ENCODE measurements at regions not wholly inside any gene's neighbourhood (a gene's known extent, or its start where the extent isn't known, plus 50 kb on each side); places are given as distances from the start of the nearest gene placed in this dataset.

GRCh38 chr18:55840601-55841170, 252.7 kb upstream of the TCF4 start:
- DNase-seq: no peak

DNA sequence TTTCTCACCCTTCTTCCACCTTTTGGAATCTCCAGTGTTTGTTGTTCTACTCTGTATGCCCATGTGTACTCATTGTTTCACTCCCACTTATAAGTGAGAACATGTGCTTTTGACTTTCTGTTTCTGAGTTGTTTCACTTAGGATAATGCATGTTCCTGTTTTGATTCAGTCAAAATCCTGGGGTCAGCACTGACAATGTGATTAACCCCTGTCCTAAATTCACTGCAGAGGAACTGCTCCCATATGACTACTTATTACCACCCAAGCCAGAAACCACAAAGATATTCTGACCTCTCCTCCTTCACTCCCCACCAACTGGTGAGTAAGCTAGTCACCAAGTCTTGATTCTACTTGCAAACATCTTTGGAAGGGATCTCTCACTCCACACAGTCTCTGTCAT, 251.4 kb upstream of the TCF4 start:
- DNase-seq: no peak

DNA sequence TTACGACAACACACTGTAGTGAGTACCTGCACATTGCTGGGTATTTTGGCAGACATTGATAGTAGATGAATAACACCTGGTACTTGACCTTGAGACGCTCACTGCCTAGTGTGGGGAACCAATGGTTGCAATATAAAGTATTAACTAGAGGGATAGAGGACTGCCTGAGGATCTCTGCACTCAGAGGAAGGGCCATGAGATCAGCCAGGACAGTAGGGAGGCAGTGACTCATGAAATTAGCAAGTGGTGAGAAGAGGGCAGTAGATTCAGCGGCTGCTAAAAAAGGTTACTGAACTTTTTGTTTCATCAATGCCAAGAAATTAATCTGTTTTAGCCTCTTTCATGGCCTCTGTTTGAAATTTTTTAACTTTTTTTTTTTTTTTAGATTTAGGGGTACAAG, 250.8 kb upstream of the TCF4 start:
- no peak for DNase-seq

GRCh38 chr18:55838319-55838718, 250.3 kb upstream of the TCF4 start:
- no peak for DNase-seq

DNA sequence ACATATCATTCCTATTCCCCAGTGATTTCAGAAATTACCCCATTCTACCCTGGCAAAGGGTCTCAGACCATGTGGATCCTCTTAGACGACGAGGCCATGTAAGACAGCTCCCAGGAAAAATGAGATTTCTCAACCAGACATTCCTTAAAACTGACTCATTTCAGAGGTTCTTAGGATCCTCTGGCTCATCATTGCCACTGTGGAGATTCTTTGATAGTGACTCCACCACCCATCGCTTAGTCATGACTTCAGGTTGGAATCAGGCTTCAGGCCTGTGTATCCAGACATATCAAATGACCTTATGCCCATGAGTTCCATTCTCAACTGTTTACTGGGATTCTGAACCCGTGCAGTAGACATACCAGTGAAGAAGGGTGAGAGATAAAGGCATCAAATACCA, 245.6 kb upstream of the TCF4 start:
- DNase-seq: no peak

- DNase-seq: no peak
Measured at GRCh38 chr18:55830544-55830943, 242.6 kb upstream of the TCF4 start.

DNA sequence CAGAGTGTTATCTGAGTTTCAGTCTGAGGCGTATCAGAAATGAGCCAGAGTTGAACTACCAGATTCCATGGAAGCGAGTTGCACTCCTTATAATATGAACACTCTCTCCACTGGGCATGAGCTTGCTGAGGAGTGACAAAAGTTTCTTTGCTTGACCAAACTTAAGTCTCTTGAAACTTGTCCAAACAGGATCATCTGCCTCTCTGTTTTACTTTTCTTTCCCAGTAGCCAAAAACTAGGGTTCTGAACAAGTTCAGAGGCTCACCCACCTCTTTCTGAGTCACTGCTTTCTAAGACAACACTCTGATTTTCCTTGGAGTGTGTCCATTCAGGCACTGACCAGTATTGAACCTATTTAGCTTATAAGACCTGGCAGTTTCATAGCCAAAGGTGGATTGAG, 233.2 kb upstream of the TCF4 start:
- no peak for DNase-seq

- no peak for DNase-seq
Measured at GRCh38 chr18:55819448-55819847, 231.5 kb upstream of the TCF4 start.

- no peak for DNase-seq
Measured at GRCh38 chr18:55818284-55818683, 230.3 kb upstream of the TCF4 start.

- DNase-seq: no peak
Measured at GRCh38 chr18:55811925-55812324, 223.9 kb upstream of the TCF4 start.

DNA sequence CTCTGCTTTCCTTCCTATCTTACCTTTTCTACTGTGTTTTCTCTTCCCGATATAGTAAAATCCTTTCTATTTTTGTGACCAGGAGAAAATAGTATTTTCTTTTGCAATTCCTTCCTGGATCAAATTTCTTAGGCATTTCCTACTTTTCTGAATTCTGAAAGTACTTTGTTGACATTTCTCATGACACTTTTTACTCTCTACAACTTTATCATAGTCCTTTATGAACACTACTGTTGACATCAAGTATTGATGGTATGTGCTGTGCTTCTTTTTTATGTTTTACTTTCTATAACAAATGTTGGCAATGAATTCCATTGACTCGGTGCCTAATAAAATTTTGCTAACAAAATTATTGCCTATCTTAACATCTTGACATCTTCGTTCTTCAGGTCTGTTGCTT, 217.7 kb upstream of the TCF4 start:
- no peak for DNase-seq

DNA sequence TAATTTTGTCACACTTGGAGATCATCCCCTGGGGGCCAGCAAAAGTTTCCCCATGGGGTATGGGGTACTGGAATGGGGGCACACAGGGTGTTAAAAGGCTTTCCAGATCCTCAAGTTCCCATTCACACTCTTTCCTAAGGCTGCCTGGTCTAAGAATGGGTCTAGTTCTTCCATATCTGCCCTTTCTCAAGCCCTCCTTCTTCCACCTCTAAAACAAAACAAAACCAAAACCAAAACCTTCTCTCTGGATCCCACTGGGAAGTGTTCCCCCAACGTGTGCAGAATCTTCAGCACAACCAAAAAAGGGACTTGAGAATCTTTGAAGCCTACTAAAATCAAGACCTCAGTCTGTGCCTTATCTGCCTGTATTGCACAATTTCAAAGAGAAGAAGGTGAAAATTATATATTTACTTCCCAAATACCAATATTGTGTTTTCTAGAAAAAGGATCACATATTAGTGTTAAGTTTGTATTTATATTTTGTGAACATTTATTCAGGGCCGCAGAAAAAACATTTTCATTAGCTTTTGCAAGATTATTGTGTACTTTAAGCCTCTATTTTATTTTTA, 207.2 kb upstream of the TCF4 start:
- no peak for DNase-seq

DNA sequence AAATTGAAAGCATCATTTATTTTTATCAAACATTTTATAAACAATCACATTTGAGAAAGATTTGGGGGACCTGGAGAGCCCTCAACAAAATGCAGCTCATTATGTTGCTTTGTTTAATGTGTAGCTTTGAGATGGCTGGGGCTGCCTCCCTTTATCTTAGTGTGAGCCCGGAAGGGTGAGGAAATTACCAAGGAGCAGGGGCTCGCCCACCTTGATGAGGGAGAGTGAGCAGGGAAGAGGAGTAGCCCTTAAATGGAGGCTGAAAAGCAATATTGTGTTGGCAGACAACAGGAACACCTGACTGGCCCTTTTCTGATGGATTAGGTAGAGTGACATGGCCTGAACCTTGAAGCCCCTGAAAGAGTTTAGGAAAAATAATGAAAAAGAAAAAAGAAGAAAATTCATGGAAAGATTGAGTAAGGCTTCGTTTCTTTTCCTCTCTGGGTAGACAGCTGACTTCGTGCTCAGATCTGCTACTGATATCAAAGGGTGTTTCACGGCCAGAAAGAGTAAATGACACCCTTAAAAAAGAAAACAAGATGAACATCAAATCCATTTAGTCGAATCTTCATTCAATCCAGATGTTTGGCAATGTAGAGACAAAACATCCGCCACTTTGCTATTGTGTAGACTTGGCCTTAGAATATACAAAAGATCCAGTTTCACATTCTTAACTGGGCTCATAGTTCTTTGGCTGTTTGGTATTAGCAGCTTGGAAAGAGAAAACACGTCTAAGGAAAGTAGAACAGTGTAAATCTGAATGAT, 206.5 kb upstream of the TCF4 start:
- DNase-seq: peak; percentile 84

GRCh38 chr18:55790296-55790695, 202.3 kb upstream of the TCF4 start:
- DNase-seq: no peak

- DNase-seq: no peak
Measured at GRCh38 chr18:55787536-55788073, 199.6 kb upstream of the TCF4 start.

DNA sequence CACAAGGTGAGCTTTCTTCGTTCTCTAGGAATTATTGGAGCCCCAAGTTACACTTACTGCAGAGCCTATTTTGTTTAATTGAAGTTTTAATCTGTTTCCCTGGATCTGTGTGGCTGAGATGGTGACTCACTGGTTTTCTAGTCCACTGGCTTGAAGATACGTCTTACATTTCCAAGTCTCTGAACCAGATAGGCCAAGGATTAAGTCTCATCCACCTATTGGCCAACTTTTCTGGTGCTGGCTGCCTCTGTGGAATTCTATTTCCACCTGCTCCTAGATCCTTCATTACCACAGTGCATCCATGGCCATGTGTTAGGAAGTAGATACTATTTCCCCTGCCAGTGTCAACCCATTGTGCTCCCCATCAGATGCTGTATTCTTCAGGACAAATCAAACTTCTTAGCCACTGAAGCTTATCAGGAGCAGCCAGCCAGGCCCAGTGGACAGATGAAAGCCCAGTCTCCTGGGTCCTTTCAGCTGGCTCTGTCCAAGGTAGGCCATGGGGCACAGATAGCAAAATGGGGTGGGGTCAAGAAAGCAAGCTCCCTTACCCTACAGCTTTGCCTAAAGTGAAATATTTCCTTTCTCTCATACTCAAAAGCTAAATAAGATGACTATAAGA, 198.8 kb upstream of the TCF4 start:
- no peak for DNase-seq

- DNase-seq: no peak
Measured at GRCh38 chr18:55783921-55784320, 195.9 kb upstream of the TCF4 start.

- peak; percentile 83 for DNase-seq
Measured at GRCh38 chr18:55781481-55781957, 193.5 kb upstream of the TCF4 start.

GRCh38 chr18:55780586-55781071, 192.6 kb upstream of the TCF4 start:
- peak; percentile 42 for DNase-seq

GRCh38 chr18:55779691-55780585, 191.9 kb upstream of the TCF4 start:
- peak; percentile 66 for DNase-seq

DNA sequence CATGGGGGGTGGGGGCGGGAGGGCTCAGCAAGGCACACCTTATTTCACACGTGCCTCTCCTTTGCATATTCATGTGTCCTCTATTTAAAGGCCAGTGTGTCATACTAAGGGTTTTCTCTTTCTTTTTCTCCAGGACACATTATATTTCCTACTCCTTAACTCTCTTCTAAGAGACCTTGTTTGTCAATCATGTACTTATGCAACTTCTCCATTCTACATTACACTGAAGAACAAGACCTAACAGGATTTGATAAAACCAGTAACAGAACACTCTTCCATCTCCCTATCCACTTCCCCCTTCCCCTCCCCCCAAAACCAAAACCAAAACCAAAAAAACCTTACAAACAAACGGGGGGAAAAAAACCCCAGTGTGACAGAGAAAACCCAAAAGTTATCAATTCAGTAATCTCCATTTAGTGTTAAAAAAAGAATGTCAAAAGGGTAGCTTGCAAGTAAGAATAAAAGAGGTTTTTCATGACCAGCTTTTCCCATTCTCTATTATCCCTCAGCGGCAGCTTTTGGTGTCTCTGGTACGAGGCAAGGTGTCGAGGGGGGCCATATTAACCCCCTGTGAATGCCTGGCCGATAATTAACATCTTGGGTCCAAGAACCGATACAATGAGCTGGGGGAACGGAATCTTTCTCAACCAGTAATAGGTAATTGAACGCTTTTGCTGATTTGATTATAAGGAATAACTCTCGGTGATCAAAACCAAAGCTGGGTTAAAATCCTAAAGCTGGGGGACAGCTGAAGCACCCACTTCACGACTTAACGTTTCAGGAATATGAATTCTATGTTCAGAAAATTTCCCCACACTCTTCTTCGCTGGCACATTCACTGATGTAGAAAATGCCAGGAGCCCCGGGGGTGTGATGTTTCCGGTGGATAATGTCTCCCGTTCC, 191.0 kb upstream of the TCF4 start:
- peak; percentile 37 for DNase-seq
